Panc1 (cell line): ENCODE measurements at regions not wholly inside any gene's neighbourhood (a gene's known extent, or its start where the extent isn't known, plus 50 kb on each side); places are given as distances from the start of the nearest gene placed in this dataset.
"Not testable (repeated sequence)": the region's sequence is repeated elsewhere in the genome, so short reads cannot be mapped to it uniquely, and the experiment has no call there.

Experiments
- ATAC-seq: fragments of 200-7000 bp; cut with Tn5 transposase; 2 replicates; pipeline ENCODE4 v1.9.1; 2020; ENCODE audit warnings: mild to moderate bottlenecking, moderate library complexity
- BruUV-seq: library from RNA; stranded (reverse); fragments of 400-500 nt; replicated peaks from 2 replicates; lab custom pipeline; 2021; lab: Mats Ljungman, UMichigan
- CTCF ChIA-PET: fragments of 300-600 bp; sonication (Branson Sonifier 250); formaldehyde crosslinking; loops from one replicate; lab custom pipeline; 2022; ENCODE audit warnings: antibody characterized with exemption; lab: Charles Lee
- POLR2A ChIA-PET: fragments of 300-600 bp; sonication (Branson Sonifier 250); formaldehyde crosslinking; loops from one replicate; lab custom pipeline; 2022; ENCODE audit warnings: antibody characterized with exemption; lab: Charles Lee
- DNase-seq: peaks from one replicate; pipeline ENCODE4 v3.0.0-alpha.2; 2010; ENCODE audit warnings: low read depth, low spot score
- H3K27ac ChIP-seq: 2 replicates; pipeline ENCODE4 v1.5.1; 2011; ENCODE audit warnings: mild to moderate bottlenecking, low read length, inconsistent platforms
- H3K27me3 ChIP-seq: fragments of 200-500 bp; sonication (Bioruptor generic); 2 replicates; pipeline ENCODE4 v1.6.0; 2014; ENCODE audit warnings: low read length, inconsistent platforms; ENCODE audit not compliant: control insufficient read depth, insufficient read depth
- H3K36me3 ChIP-seq: fragments of 200-500 bp; sonication (Bioruptor generic); 2 replicates; pipeline ENCODE4 v1.5.1; 2014; ENCODE audit warnings: inconsistent platforms, mild to moderate bottlenecking, low read length, moderate library complexity; ENCODE audit not compliant: control insufficient read depth, insufficient read depth
- H3K4me1 ChIP-seq: 2 replicates; pipeline ENCODE4 v1.5.1; 2011; ENCODE audit warnings: inconsistent platforms, mild to moderate bottlenecking, low read length, moderate library complexity; ENCODE audit not compliant: control insufficient read depth, insufficient read depth
- H3K4me3 ChIP-seq, 2 experiments: 2 replicates each; pipeline ENCODE4 v1.5.1; 2011 to 2012; ENCODE audit warnings: low read depth in 2 of 2, low read length in 2 of 2, mild to moderate bottlenecking in 2 of 2, inconsistent platforms in 1 of 2, moderate library complexity in 1 of 2
- H3K9me3 ChIP-seq: fragments of 200-500 bp; sonication (Bioruptor generic); 2 replicates; pipeline ENCODE4 v1.5.1; 2014; ENCODE audit warnings: low read depth, mild to moderate bottlenecking, inconsistent platforms, low read length, moderate library complexity; ENCODE audit not compliant: control insufficient read depth, insufficient read depth
- CTCF ChIP-seq: fragments of 450-650 bp; IDR thresholded peaks from 2 replicates; pipeline ENCODE4 v1.5.1; 2017; ENCODE audit warnings: mild to moderate bottlenecking
- POLR2AphosphoS5 ChIP-seq: IDR thresholded peaks from 2 replicates; pipeline ENCODE4 v1.6.1; 2012; ENCODE audit warnings: mild to moderate bottlenecking, low read depth, low read length, moderate library complexity
- REST ChIP-seq, 2 experiments: IDR thresholded peaks; 2 replicates each; pipeline ENCODE4 v1.6.1; 2011 to 2012; ENCODE audit warnings: low read depth in 2 of 2, control low read depth in 1 of 2, low read length in 1 of 2, mild to moderate bottlenecking in 1 of 2, moderate library complexity in 1 of 2; ENCODE audit not compliant: insufficient read depth in 1 of 2
- SIN3A ChIP-seq: IDR thresholded peaks from 2 replicates; pipeline ENCODE4 v1.6.1; 2012; ENCODE audit warnings: low read depth, mild to moderate bottlenecking, low read length, moderate library complexity, borderline replicate concordance; ENCODE audit not compliant: insufficient read depth
- TCF7L2 ChIP-seq: IDR thresholded peaks from 2 replicates; pipeline ENCODE4 v1.6.1; 2011; ENCODE audit warnings: mild to moderate bottlenecking, low read depth, low read length, inconsistent platforms
- in situ Hi-C: cut with HindIII; loops from 2 replicates; pipeline ENCODE4 v1.10.0; 2016; ENCODE audit warnings: low sequenced_read_pairs, low pct_unique_long_range_greater_than_20kb
- intact Hi-C: fragments of 100-400 bp; cut with micrococcal nuclease; formaldehyde crosslinking; loops from one replicate; pipeline ENCODE4 v1.10.0; 2022; ENCODE audit not compliant: unreplicated experiment

GRCh38 chr10:125407000-125407502 is 246.7 kb upstream of the CTBP2 start:
- no peaks in the 10 kb centered on the region for H3K9me3 ChIP-seq
- H3K4me3 ChIP-seq: no peak overlapping the region
- ATAC-seq: no peak
- BruUV-seq: no TSS peak
- intact Hi-C loops: no loop called here
- no peak for TF ChIP-seq SIN3A
- TF ChIP-seq REST (IDR thresholded peaks at IDR 0.05; ENCODE audit: insufficient read depth in 1 of 2, low read depth in 2 of 2, low read length in 1 of 2): no peak
- in situ Hi-C loops: no loop called here
- no peaks in the 10 kb centered on the region for H3K36me3 ChIP-seq
- ChIA-PET CTCF (no interaction called here), POLR2A (interaction anchor here (0.6 kb wide), 1 partner anchor 12 kb away, joined by 9 read pairs; no protein-coding TSS in a partner anchor)
- no peak overlapping the region for H3K27ac ChIP-seq
- peaks cover 6% of the 10 kb centered on the region for H3K27me3 ChIP-seq
- no peak for DNase-seq
- no peaks in the 10 kb centered on the region for H3K4me1 ChIP-seq

GRCh38 chr10:125404902-125405301 is 244.5 kb upstream of the CTBP2 start:
- intact Hi-C loops, H3K4me3 ChIP-seq, H3K36me3 ChIP-seq, H3K4me1 ChIP-seq, CTCF ChIA-PET, in situ Hi-C loops, H3K9me3 ChIP-seq, BruUV-seq, ATAC-seq, POLR2A ChIA-PET, H3K27me3 ChIP-seq, H3K27ac ChIP-seq, DNase-seq: not testable (repeated sequence)

GRCh38 chr10:125401462-125401861 is 241.1 kb upstream of the CTBP2 start:
- no peaks in the 10 kb centered on the region for H3K9me3 ChIP-seq
- no peaks in the 10 kb centered on the region for H3K36me3 ChIP-seq
- H3K4me3 ChIP-seq: no peak overlapping the region
- no peak overlapping the region for H3K27ac ChIP-seq
- no peak for ATAC-seq
- peaks cover 12% of the 10 kb centered on the region; the same call in 1 of the 2 replicates for H3K27me3 ChIP-seq
- H3K4me1 ChIP-seq: no peaks in the 10 kb centered on the region
- BruUV-seq: no TSS peak
- no peak for TF ChIP-seq CTCF
- no peak for TF ChIP-seq POLR2AphosphoS5
- no peak for TF ChIP-seq REST (IDR thresholded peaks at IDR 0.05; ENCODE audit: insufficient read depth in 1 of 2, low read depth in 2 of 2, low read length in 1 of 2)
- TF ChIP-seq TCF7L2: no peak
- TF ChIP-seq SIN3A: no peak
- DNase-seq: no peak
- ChIA-PET POLR2A (no interaction called here), CTCF (no interaction called here)
- in situ Hi-C loops: no loop called here
- intact Hi-C loops: no loop called here
